ENCODE measurements at regions not wholly inside any gene's neighbourhood (a gene's known extent, or its start where the extent isn't known, plus 50 kb on each side); places are given as distances from the start of the nearest gene placed in this dataset.

GRCh38 chr1:172748201-172748600, 89.3 kb downstream of the FASLG start:
- TF ChIP-seq CTCF (IDR thresholded peaks at IDR 0.05) (no peak), POLR2A (IDR thresholded peaks at IDR 0.05) (no peak)
